ENCODE measurements at regions not wholly inside any gene's neighbourhood (a gene's known extent, or its start where the extent isn't known, plus 50 kb on each side); places are given as distances from the start of the nearest gene placed in this dataset.
"Not testable (repeated sequence)": the region's sequence is repeated elsewhere in the genome, so short reads cannot be mapped to it uniquely, and the experiment has no call there.

DNA sequence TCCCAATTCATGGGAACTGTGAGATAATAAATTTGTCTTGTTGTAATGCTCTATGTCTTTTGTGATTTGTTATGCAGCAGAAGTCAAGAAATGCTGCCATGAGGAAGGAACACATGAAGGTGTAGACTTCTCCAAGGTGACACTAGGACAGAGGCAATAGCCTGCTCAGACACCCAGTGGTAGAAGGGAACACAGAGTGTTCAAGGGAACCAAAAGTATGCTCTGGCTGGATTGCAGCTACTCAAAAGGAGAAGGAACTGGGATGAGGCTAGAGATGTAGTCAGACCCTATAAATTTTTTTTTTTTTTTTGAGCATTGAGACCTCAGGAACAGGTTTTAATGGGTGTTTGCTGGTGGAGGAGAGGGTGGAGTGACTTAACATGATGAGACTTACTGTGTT is 232.5 kb downstream of the PARP8 start:
- Mint-ChIP-seq H3K27me3 (peaks cover 3% of the 10 kb centered on the region), H3K36me3 (no peaks in the 10 kb centered on the region), H3K9me3 (no peaks in the 10 kb centered on the region), H3K4me1 (ENCODE audit: unreplicated experiment) (peaks cover 10% of the 10 kb centered on the region), H3K4me3 (no peak overlapping the region), H3K27ac (no peak overlapping the region)
- TF ChIP-seq, protein P1, sequence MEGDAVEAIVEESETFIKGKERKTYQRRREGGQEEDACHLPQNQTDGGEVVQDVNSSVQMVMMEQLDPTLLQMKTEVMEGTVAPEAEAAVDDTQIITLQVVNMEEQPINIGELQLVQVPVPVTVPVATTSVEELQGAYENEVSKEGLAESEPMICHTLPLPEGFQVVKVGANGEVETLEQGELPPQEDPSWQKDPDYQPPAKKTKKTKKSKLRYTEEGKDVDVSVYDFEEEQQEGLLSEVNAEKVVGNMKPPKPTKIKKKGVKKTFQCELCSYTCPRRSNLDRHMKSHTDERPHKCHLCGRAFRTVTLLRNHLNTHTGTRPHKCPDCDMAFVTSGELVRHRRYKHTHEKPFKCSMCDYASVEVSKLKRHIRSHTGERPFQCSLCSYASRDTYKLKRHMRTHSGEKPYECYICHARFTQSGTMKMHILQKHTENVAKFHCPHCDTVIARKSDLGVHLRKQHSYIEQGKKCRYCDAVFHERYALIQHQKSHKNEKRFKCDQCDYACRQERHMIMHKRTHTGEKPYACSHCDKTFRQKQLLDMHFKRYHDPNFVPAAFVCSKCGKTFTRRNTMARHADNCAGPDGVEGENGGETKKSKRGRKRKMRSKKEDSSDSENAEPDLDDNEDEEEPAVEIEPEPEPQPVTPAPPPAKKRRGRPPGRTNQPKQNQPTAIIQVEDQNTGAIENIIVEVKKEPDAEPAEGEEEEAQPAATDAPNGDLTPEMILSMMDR (conservative IDR thresholded peaks at IDR 0.05): no peak
- DNase-seq (ENCODE audit: extremely low spot score, unreplicated experiment): no peak

GRCh38 chr5:50900952-50901510 is 234.6 kb downstream of the PARP8 start:
- H3K27ac Mint-ChIP-seq: no peak overlapping the region
- no peaks in the 10 kb centered on the region for H3K9me3 Mint-ChIP-seq
- TF ChIP-seq, protein P1 (conservative IDR thresholded peaks at IDR 0.05): no peak
- H3K36me3 Mint-ChIP-seq: no peaks in the 10 kb centered on the region
- DNase-seq (ENCODE audit: extremely low spot score, unreplicated experiment): no peak
- peaks cover 10% of the 10 kb centered on the region for H3K4me1 Mint-ChIP-seq (ENCODE audit: unreplicated experiment)
- H3K4me3 Mint-ChIP-seq: no peak overlapping the region
- peaks cover 3% of the 10 kb centered on the region for H3K27me3 Mint-ChIP-seq

- Mint-ChIP-seq H3K36me3 (no peaks in the 10 kb centered on the region), H3K4me1 (ENCODE audit: unreplicated experiment) (peaks cover 10% of the 10 kb centered on the region), H3K9me3 (no peaks in the 10 kb centered on the region), H3K27ac (no peak overlapping the region), H3K4me3 (no peak overlapping the region), H3K27me3 (peaks cover 3% of the 10 kb centered on the region)
- TF ChIP-seq, protein P1 (conservative IDR thresholded peaks at IDR 0.05): no peak
- no peak for DNase-seq (ENCODE audit: extremely low spot score, unreplicated experiment)
Measured at GRCh38 chr5:50903651-50904050, 237.2 kb downstream of the PARP8 start.

DNA sequence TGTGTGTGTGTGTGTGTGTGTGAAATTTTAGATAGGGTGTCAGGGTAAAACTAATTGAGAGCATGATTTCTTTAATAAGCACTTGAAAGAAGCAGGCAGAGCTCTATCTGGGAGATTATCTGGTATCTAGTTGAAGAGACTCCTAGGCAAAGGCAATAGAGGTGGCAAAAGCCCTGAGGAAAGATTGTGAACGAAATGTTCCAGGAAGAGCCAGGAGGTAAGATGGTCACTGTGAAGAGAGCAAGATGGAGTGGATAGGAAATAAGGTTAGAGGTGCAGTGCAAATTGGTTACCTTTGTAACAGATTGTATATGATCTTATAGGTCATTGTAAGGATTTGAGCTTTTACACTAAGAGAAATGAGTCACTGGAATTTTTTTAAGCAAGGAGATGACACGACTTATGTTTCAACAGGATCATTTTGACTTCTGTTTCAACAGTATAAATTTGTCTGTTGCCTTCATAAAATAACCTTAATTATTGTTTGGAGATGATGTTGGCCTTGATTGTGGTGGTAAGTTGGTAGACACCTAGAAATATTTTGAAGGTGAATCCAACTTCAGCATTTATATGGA is 239.6 kb downstream of the PARP8 start:
- no peaks in the 10 kb centered on the region for H3K36me3 Mint-ChIP-seq
- TF ChIP-seq, protein P1 (conservative IDR thresholded peaks at IDR 0.05): no peak
- H3K27me3 Mint-ChIP-seq: no peaks in the 10 kb centered on the region
- DNase-seq (ENCODE audit: extremely low spot score, unreplicated experiment): no peak
- no peaks in the 10 kb centered on the region for H3K9me3 Mint-ChIP-seq
- peaks cover 3% of the 10 kb centered on the region for H3K4me1 Mint-ChIP-seq (ENCODE audit: unreplicated experiment)
- no peak overlapping the region for H3K4me3 Mint-ChIP-seq
- no peak overlapping the region for H3K27ac Mint-ChIP-seq

GRCh38 chr5:50920160-50920559 is 253.7 kb downstream of the PARP8 start:
- not testable (repeated sequence) for H3K4me1 Mint-ChIP-seq (ENCODE audit: unreplicated experiment); H3K4me3 Mint-ChIP-seq; H3K27me3 Mint-ChIP-seq; DNase-seq (ENCODE audit: extremely low spot score, unreplicated experiment); H3K36me3 Mint-ChIP-seq; H3K9me3 Mint-ChIP-seq; H3K27ac Mint-ChIP-seq

DNA sequence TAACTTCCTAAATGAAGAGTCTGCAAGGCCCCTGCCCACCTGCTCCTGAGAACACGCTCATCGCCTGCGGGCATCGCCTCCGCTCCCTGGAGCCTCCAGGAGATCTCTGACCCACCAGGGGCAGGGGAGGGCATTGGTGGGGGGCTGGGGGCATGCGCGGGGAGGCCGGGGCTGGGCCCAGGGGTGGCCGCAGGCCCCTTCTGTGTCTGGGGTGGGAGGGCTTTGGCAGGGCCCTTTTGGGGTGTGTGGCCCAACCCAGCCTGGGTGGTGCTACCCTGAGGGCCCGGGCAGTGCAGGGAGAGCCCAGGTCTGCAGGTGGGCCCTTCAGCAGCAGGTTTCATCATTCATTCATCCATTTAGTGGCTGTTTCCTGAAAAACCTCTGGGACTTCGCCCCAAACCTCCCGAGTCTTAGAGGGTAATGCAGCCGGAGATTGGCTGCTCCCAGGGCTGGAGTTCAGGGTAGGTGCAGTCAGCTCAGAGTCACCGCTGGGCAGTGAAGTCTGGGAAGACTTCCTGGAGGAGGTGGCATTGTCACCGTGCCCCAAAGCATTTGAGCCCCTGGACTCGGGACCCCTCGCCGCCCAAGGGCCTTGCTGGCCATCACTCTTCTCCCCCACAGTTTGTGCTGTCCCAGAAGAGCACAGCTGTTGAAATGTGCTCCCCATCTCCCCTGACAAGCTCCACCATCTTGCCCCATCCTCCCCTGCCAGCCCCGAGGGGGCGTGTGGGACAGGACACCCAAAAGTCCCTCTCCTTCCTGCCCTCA is 255.1 kb downstream of the PARP8 start:
- DNase-seq (ENCODE audit: extremely low spot score, unreplicated experiment): no peak
- no peaks in the 10 kb centered on the region for H3K9me3 Mint-ChIP-seq
- no peaks in the 10 kb centered on the region for H3K4me1 Mint-ChIP-seq (ENCODE audit: unreplicated experiment)
- no peaks in the 10 kb centered on the region for H3K36me3 Mint-ChIP-seq
- H3K27ac Mint-ChIP-seq: no peak overlapping the region
- no peak overlapping the region for H3K4me3 Mint-ChIP-seq
- no peaks in the 10 kb centered on the region for H3K27me3 Mint-ChIP-seq
- TF ChIP-seq, protein P1 (conservative IDR thresholded peaks at IDR 0.05): no peak

All from type B pancreatic cell (in vitro differentiated cells).